GM12892 (cell line): ENCODE measurements at regions not wholly inside any gene's neighbourhood (a gene's known extent, or its start where the extent isn't known, plus 50 kb on each side); places are given as distances from the start of the nearest gene placed in this dataset.

Experiments
- DNase-seq: peaks from one replicate; pipeline ENCODE4 v3.0.0; 2011; ENCODE audit not compliant: insufficient read length
- FAIRE-seq: peaks from 2 replicates; lab custom pipeline; 2011; peaks lifted over from hg19 to GRCh38; lab: Jason Lieb, UNC
- POLR2A ChIP-seq: IDR thresholded peaks from 2 replicates; pipeline ENCODE4 v1.6.1; 2011; ENCODE audit warnings: low read depth, low read length, control low read depth
- POLR2AphosphoS5 ChIP-seq: IDR thresholded peaks from 2 replicates; pipeline ENCODE4 v1.6.1; 2011; ENCODE audit warnings: low read depth, low read length, control low read depth
- TAF1 ChIP-seq: IDR thresholded peaks from 2 replicates; pipeline ENCODE4 v1.6.1; 2011; ENCODE audit warnings: low read depth, mild to moderate bottlenecking, control low read depth, low read length, borderline replicate concordance

GRCh38 chr5:136667789-136668188 lies 302.4 kb upstream of the TRPC7 start:
- no peak for FAIRE-seq
- DNase-seq, result no peak

GRCh38 chr5:136666970-136667620 lies 301.8 kb upstream of the TRPC7 start:
- DNase-seq, result no peak

More at GRCh38 chr5:136667789-136668188, 302.4 kb upstream of the TRPC7 start:
- no peak for TF ChIP-seq POLR2AphosphoS5
- TF ChIP-seq POLR2A, result no peak
- no peak for TF ChIP-seq TAF1

GRCh38 chr5:136665331-136665730 lies 300.0 kb upstream of the TRPC7 start:
- FAIRE-seq, result no peak
- no peak for TF ChIP-seq POLR2A
- TF ChIP-seq TAF1, result no peak
- no peak for TF ChIP-seq POLR2AphosphoS5
- DNase-seq, result no peak

More at GRCh38 chr5:136666970-136667620, 301.8 kb upstream of the TRPC7 start:
- no peak for FAIRE-seq
- TF ChIP-seq TAF1 (no peak), POLR2A (no peak), POLR2AphosphoS5 (no peak)

GRCh38 chr5:136661026-136661425 lies 295.7 kb upstream of the TRPC7 start:
- DNase-seq (no peak), FAIRE-seq (no peak)
- no peak for TF ChIP-seq TAF1
- TF ChIP-seq POLR2A, result no peak
- no peak for TF ChIP-seq POLR2AphosphoS5

- DNase-seq (no peak), FAIRE-seq (no peak)
- no peak for TF ChIP-seq POLR2A
- TF ChIP-seq POLR2AphosphoS5, result no peak
- no peak for TF ChIP-seq TAF1
Measured at GRCh38 chr5:136656811-136657210, 291.5 kb upstream of the TRPC7 start.

- TF ChIP-seq POLR2AphosphoS5 (no peak), TAF1 (no peak), POLR2A (no peak)
- DNase-seq, result no peak
- FAIRE-seq, result no peak
Measured at GRCh38 chr5:136655468-136655867, 290.1 kb upstream of the TRPC7 start.

GRCh38 chr5:136646915-136647314 lies 281.6 kb upstream of the TRPC7 start:
- TF ChIP-seq POLR2A (no peak), POLR2AphosphoS5 (no peak), TAF1 (no peak)
- FAIRE-seq, result no peak
- no peak for DNase-seq

GRCh38 chr5:136642976-136643375 lies 277.6 kb upstream of the TRPC7 start:
- DNase-seq (no peak), FAIRE-seq (no peak)
- TF ChIP-seq TAF1 (no peak), POLR2A (no peak), POLR2AphosphoS5 (no peak)

- no peak for TF ChIP-seq POLR2AphosphoS5
- no peak for TF ChIP-seq POLR2A
- no peak for TF ChIP-seq TAF1
- no peak for FAIRE-seq
- no peak for DNase-seq
Measured at GRCh38 chr5:136639616-136640015, 274.3 kb upstream of the TRPC7 start.

GRCh38 chr5:136638084-136638483 lies 272.7 kb upstream of the TRPC7 start:
- FAIRE-seq, result no peak

GRCh38 chr5:136636001-136636400 lies 270.7 kb upstream of the TRPC7 start:
- no peak for FAIRE-seq
- TF ChIP-seq TAF1 (no peak), POLR2A (no peak), POLR2AphosphoS5 (no peak)

More at GRCh38 chr5:136638084-136638483, 272.7 kb upstream of the TRPC7 start:
- TF ChIP-seq POLR2A, result no peak
- no peak for TF ChIP-seq POLR2AphosphoS5
- no peak for TF ChIP-seq TAF1
- DNase-seq, result no peak

GRCh38 chr5:136631186-136631585 lies 265.8 kb upstream of the TRPC7 start:
- TF ChIP-seq POLR2A, result no peak
- TF ChIP-seq POLR2AphosphoS5, result no peak
- TF ChIP-seq TAF1, result no peak
- no peak for FAIRE-seq

More at GRCh38 chr5:136636001-136636400, 270.7 kb upstream of the TRPC7 start:
- DNase-seq, result no peak

More at GRCh38 chr5:136631186-136631585, 265.8 kb upstream of the TRPC7 start:
- DNase-seq, result no peak
